Astrocyte of the spinal cord (primary cell): ENCODE measurements at regions not wholly inside any gene's neighbourhood (a gene's known extent, or its start where the extent isn't known, plus 50 kb on each side); places are given as distances from the start of the nearest gene placed in this dataset.

ENCODE experiments used
- DNase-seq: peaks from one replicate; pipeline ENCODE4 v3.0.0; 2011; ENCODE audit warnings: low read depth, low spot score
- H3K4me3 ChIP-seq: 2 replicates; pipeline ENCODE4 v1.5.1; 2011; ENCODE audit warnings: low read depth, mild to moderate bottlenecking, low read length, moderate library complexity
- in situ Hi-C: cut with HindIII; loops from 2 replicates; pipeline ENCODE4 v1.10.0; 2017; ENCODE audit warnings: low sequenced_read_pairs
- TF ChIP-seq, protein P1 (sequence below): IDR thresholded peaks from 2 replicates; pipeline ENCODE4 v1.5.1; 2012; ENCODE audit warnings: low read depth, mild to moderate bottlenecking, low read length, inconsistent platforms

DNA sequence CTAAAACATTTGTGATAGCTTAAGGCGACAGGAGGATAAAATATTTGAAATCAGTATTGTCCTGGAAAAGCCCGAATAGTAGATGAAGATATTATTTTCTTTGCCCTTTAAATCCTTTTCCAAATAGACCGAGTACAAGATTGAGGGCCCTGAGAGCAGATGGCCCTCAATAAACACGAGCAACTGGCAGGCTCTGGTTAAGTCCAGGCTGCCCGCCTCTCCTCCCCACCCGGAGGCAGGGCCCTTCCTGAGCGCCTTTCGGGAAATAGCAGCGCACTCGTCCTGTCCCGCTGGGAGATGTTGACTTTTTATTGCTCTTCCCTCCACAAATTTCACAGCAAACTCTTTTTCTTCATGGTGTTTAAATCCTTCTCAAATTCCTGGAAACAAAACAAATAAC lies 50.8 kb upstream of the MAX start:
- H3K4me3 ChIP-seq, result no peak overlapping the region
- in situ Hi-C loops, result no loop called here
- TF ChIP-seq, protein P1, sequence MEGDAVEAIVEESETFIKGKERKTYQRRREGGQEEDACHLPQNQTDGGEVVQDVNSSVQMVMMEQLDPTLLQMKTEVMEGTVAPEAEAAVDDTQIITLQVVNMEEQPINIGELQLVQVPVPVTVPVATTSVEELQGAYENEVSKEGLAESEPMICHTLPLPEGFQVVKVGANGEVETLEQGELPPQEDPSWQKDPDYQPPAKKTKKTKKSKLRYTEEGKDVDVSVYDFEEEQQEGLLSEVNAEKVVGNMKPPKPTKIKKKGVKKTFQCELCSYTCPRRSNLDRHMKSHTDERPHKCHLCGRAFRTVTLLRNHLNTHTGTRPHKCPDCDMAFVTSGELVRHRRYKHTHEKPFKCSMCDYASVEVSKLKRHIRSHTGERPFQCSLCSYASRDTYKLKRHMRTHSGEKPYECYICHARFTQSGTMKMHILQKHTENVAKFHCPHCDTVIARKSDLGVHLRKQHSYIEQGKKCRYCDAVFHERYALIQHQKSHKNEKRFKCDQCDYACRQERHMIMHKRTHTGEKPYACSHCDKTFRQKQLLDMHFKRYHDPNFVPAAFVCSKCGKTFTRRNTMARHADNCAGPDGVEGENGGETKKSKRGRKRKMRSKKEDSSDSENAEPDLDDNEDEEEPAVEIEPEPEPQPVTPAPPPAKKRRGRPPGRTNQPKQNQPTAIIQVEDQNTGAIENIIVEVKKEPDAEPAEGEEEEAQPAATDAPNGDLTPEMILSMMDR, result no peak
- DNase-seq, result no peak

- H3K4me3 ChIP-seq, result no peak overlapping the region
- TF ChIP-seq, protein P1, result no peak
- in situ Hi-C loops, result no loop called here
- peak; percentile 59 for DNase-seq
Measured at GRCh38 chr14:65156568-65157366, 54.5 kb upstream of the MAX start.

GRCh38 chr14:65159281-65160062 lies 57.2 kb upstream of the MAX start:
- no peak for DNase-seq
- TF ChIP-seq, protein P1, result no peak
- in situ Hi-C loops, result no loop called here
- H3K4me3 ChIP-seq, result no peak overlapping the region

GRCh38 chr14:65160091-65160490 lies 57.8 kb upstream of the MAX start:
- TF ChIP-seq, protein P1, result no peak

GRCh38 chr14:65162031-65162430 lies 59.7 kb upstream of the MAX start:
- H3K4me3 ChIP-seq, result no peak overlapping the region
- DNase-seq, result no peak
- in situ Hi-C loops, result no loop called here
- TF ChIP-seq, protein P1, result no peak

More at GRCh38 chr14:65160091-65160490, 57.8 kb upstream of the MAX start:
- in situ Hi-C loops, result no loop called here
- no peak for DNase-seq
- no peak overlapping the region for H3K4me3 ChIP-seq

DNA sequence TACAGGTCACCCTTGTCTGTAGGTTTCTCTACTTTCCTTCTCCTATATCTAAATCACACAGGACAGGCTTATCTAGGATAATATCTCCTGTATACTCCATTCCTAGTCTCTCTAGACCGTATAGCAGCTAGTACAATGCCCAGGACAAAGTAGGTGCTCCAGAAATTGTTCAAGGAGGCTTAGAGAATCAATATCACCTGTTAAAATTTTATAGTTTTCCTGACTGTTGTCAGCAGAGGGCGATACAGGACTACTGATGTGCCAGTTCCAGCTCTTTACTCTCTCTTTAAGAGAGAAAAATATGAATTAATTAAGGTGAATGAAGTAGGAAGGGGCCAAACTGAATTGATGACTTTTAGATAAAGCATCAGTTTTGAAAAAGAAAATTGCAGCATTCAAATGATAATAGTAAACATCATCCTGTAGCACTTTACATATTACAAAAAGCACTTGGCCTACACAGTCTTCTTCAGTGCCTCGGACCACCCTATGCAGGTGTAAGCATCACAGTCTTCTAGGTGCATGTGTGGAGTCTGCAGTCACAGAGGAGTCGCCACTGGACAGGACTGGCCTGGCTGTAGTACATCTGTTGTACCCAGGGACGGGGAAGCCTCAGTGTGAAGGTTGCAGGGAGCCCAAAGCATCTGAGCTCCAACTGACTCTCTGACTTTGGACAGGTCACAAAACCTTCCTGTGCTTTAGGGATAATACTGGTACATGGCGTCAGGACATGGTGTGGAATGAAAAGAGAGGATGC lies 61.9 kb upstream of the MAX start:
- in situ Hi-C loops, result no loop called here
- no peak overlapping the region for H3K4me3 ChIP-seq
- peak; percentile 64 for DNase-seq
- TF ChIP-seq, protein P1, result peak; percentile 51
